HepG2 (cell line): ENCODE measurements at regions not wholly inside any gene's neighbourhood (a gene's known extent, or its start where the extent isn't known, plus 50 kb on each side); places are given as distances from the start of the nearest gene placed in this dataset.

Experiments used
- ATAC-seq: fragments of 200-7000 bp; cut with Tn5 transposase; 3 replicates; pipeline ENCODE4 v1.9.1; 2020; ENCODE audit warnings: mild to moderate bottlenecking, moderate library complexity
- BruUV-seq: library from RNA; stranded (reverse); fragments of 400-500 nt; replicated peaks from 2 replicates; lab custom pipeline; 2021; lab: Mats Ljungman, UMichigan
- CTCF ChIA-PET: fragments of 300-600 bp; formaldehyde crosslinking; extraction: SDS; loops from one replicate; lab custom pipeline; 2021; ENCODE audit warnings: low total read pairs, inconsistent platforms, low intra/inter-chr PET ratio; lab: Yijun Ruan, JAX
- POLR2A ChIA-PET: fragments of 350-600 bp; sonication (Branson Sonifier 250); formaldehyde crosslinking; loops from one replicate; lab custom pipeline; 2020; ENCODE audit warnings: antibody characterized with exemption, inconsistent platforms; lab: Yijun Ruan, JAX
- DNase-seq: peaks from one replicate; pipeline ENCODE4 v3.0.0-alpha.2; 2015; ENCODE audit warnings: low spot score
- FAIRE-seq: peaks from 3 replicates; lab custom pipeline; 2011; peaks lifted over from hg19 to GRCh38; lab: Jason Lieb, UNC
- H2AFZ ChIP-seq: one replicate; pipeline ENCODE4 v1.6.1; 2011; ENCODE audit warnings: low read length, inconsistent platforms
- H3K27ac ChIP-seq: fragments of 300-600 bp; 3 replicates; pipeline ENCODE4 v1.8.0; 2011; ENCODE audit warnings: mixed run types, mild to moderate bottlenecking, mixed read lengths, low read length, inconsistent platforms; ENCODE audit not compliant: insufficient read depth; ENCODE audit errors: extremely low read length
- H3K27me3 ChIP-seq, 2 experiments: fragments of 200-600 bp in 1 of 2; 2 replicates in 1 of 2; 3 replicates in 1 of 2; pipeline versions ENCODE4 v1.6.0 to v1.8.0; 2011; ENCODE audit warnings: low read length in 2 of 2, mild to moderate bottlenecking in 2 of 2, moderate library complexity in 2 of 2, inconsistent platforms in 1 of 2; ENCODE audit not compliant: insufficient read depth in 2 of 2, control insufficient read depth in 1 of 2
- H3K36me3 ChIP-seq, 2 experiments: fragments of 200-600 bp in 1 of 2; replicated peaks in 1 of 2; 2 replicates in 1 of 2; 3 replicates in 1 of 2; pipeline versions ENCODE4 v1.5.1 to v1.8.0; 2011; ENCODE audit warnings: low read length in 2 of 2, inconsistent platforms in 1 of 2; ENCODE audit not compliant: insufficient read depth in 2 of 2, control insufficient read depth in 1 of 2
- H3K4me1 ChIP-seq: 2 replicates; pipeline ENCODE4 v1.5.1; 2012; ENCODE audit warnings: low read length, inconsistent platforms; ENCODE audit not compliant: insufficient read depth
- H3K4me2 ChIP-seq: 2 replicates; pipeline ENCODE4 v1.6.0; 2011; ENCODE audit warnings: low read depth, low read length, inconsistent platforms
- H3K4me3 ChIP-seq, 3 experiments: fragments of 200-600 bp in 1 of 3; sonication (generic), shearing (Covaris generic) in 1 of 3; replicated peaks in 1 of 3; 2 replicates each; pipeline ENCODE4 v1.5.1; 2011 to 2016; ENCODE audit warnings: low read length in 3 of 3, inconsistent platforms in 2 of 3, low read depth in 2 of 3, mild to moderate bottlenecking in 2 of 3, control low read depth in 1 of 3, mixed read lengths in 1 of 3; ENCODE audit not compliant: insufficient read depth in 1 of 3
- H3K79me2 ChIP-seq: one replicate; pipeline ENCODE4 v1.6.1; 2011; ENCODE audit warnings: low read length, inconsistent platforms; ENCODE audit not compliant: insufficient read depth
- H3K9ac ChIP-seq: 2 replicates; pipeline ENCODE4 v1.6.0; 2011; ENCODE audit warnings: mild to moderate bottlenecking, low read depth, low read length, inconsistent platforms; ENCODE audit not compliant: insufficient read depth
- H3K9me3 ChIP-seq: 2 replicates; pipeline ENCODE4 v1.5.1; 2012; ENCODE audit warnings: mild to moderate bottlenecking, low read length
- H4K20me1 ChIP-seq: 2 replicates; pipeline ENCODE4 v1.6.0; 2011; ENCODE audit warnings: inconsistent platforms, mild to moderate bottlenecking, low read length, moderate library complexity; ENCODE audit not compliant: insufficient read depth
- AGO1 ChIP-seq: fragments of 200-400 bp; formaldehyde crosslinking; IDR thresholded peaks from 2 replicates; pipeline ENCODE4 v1.6.1; 2017; ENCODE audit warnings: mild to moderate bottlenecking, low read depth, low read length, moderate library complexity; ENCODE audit not compliant: poor library complexity, severe bottlenecking
- ARID5B ChIP-seq: IDR thresholded peaks from 2 replicates; pipeline ENCODE4 v1.4.0; 2020; ENCODE audit warnings: mild to moderate bottlenecking, missing genetic modification reagents
- ATF4 ChIP-seq, 2 experiments: fragments of 450-650 bp in 1 of 2; sonication (generic) in 1 of 2; formaldehyde crosslinking; IDR thresholded peaks; 2 replicates each; pipeline versions ENCODE4 v1.5.0 to v1.8.0; 2020 to 2022; ENCODE audit warnings: mild to moderate bottlenecking in 1 of 2, missing genetic modification reagents in 1 of 2
- CENPT ChIP-seq: sonication (generic); formaldehyde crosslinking; IDR thresholded peaks from 2 replicates; pipeline ENCODE4 v1.8.0; 2022; ENCODE audit warnings: low read depth, mild to moderate bottlenecking, moderate library complexity, missing genetic modification reagents
- FOSL1 ChIP-seq: sonication (generic); formaldehyde crosslinking; IDR thresholded peaks from 2 replicates; pipeline ENCODE4 v1.9.0; 2021; ENCODE audit warnings: missing genetic modification reagents, borderline replicate concordance
- HOXA9 ChIP-seq: sonication (generic); formaldehyde crosslinking; IDR thresholded peaks from 2 replicates; pipeline ENCODE4 v1.8.1; 2022; ENCODE audit warnings: missing genetic modification reagents, mild to moderate bottlenecking, moderate library complexity, borderline replicate concordance
- IRF1 ChIP-seq: sonication (generic); formaldehyde crosslinking; IDR thresholded peaks from 2 replicates; pipeline ENCODE4 v1.4.0; 2020; ENCODE audit warnings: low read depth, mild to moderate bottlenecking, missing genetic modification reagents
- MEIS2 ChIP-seq: sonication (generic); formaldehyde crosslinking; IDR thresholded peaks from 2 replicates; pipeline ENCODE4 v1.9.0; 2021; ENCODE audit warnings: mild to moderate bottlenecking, missing genetic modification reagents
- NR2C2 ChIP-seq: sonication (generic); formaldehyde crosslinking; IDR thresholded peaks from 2 replicates; pipeline ENCODE4 v1.4.0; 2020; ENCODE audit warnings: missing genetic modification reagents, mild to moderate bottlenecking, moderate library complexity, borderline replicate concordance
- PCBP1 ChIP-seq: fragments of 200-400 bp; formaldehyde crosslinking; IDR thresholded peaks from 2 replicates; pipeline ENCODE4 v1.6.1; 2017; ENCODE audit warnings: mild to moderate bottlenecking, low read depth, low read length, borderline replicate concordance
- ZFP36 ChIP-seq: fragments of 150-350 bp; IDR thresholded peaks from 2 replicates; pipeline ENCODE4 v1.6.1; 2018; ENCODE audit warnings: borderline replicate concordance, low read length, low read depth; ENCODE audit not compliant: partially characterized antibody
- ZNF260 ChIP-seq: sonication (generic); formaldehyde crosslinking; IDR thresholded peaks from 2 replicates; pipeline ENCODE4 v1.4.0; 2020; ENCODE audit warnings: missing genetic modification reagents, low read depth, mild to moderate bottlenecking, borderline replicate concordance
- ZNF589 ChIP-seq: sonication (generic); formaldehyde crosslinking; conservative IDR thresholded peaks from 2 replicates; pipeline ENCODE4 v1.8.0; 2022; ENCODE audit warnings: mild to moderate bottlenecking, moderate library complexity, missing genetic modification reagents
- WGBS: methylation state at CpG from one replicate; pipeline ENCODE4 v1.1.6; 2017; ENCODE audit warnings: low lambda C conversion rate; 5-methylcytosine and 5-hydroxymethylcytosine counted together
- in situ Hi-C: cut with HindIII; loops from 2 replicates; pipeline ENCODE4 v1.10.0; 2017; ENCODE audit warnings: low pct_unique_long_range_greater_than_20kb; ENCODE audit not compliant: extremely low pct_ligation_motif_present
- intact Hi-C: fragments of 100-400 bp; cut with micrococcal nuclease; formaldehyde crosslinking; loops from one replicate; pipeline ENCODE4 v1.10.0; 2022; ENCODE audit not compliant: unreplicated experiment
- TF ChIP-seq, protein P1 (sequence below): IDR thresholded peaks from 2 replicates; pipeline ENCODE4 v1.6.1; 2016; ENCODE audit warnings: missing compliant biosample characterization, missing genetic modification reagents, borderline replicate concordance
- TF ChIP-seq, protein P2 (sequence below): sonication (generic); formaldehyde crosslinking; IDR thresholded peaks from 2 replicates; pipeline ENCODE4 v1.5.0; 2020; ENCODE audit warnings: mild to moderate bottlenecking, missing genetic modification reagents

DNA sequence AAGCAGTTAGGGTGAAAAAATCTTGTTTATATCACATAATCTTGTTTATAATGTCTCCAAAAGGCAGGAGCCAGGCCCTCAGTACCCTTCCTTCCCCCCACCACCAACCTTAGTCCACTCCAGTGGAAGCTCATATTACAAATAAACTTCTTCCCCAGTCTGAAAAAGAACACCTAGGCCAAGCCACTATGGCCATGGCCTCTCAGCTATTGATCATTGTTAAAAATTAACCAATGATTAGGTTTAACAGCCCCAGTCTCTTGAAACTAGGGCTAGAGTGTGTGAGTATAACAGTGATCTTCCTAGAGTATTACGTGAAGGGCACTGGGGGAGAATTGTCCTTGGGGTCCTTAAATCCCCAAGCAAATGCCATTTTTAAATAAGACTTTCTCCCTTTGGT lies 411.9 kb upstream of the EDA2R start:
- peaks cover 58% of the 10 kb centered on the region for H3K9me3 ChIP-seq
- no peak overlapping the region for H2AFZ ChIP-seq
- ATAC-seq (no peak), FAIRE-seq (no peak), DNase-seq (no peak)
- no TSS peak for BruUV-seq
- WGBS: 0% methylated on average over 1 of the region's 1 CpG
- H3K27ac ChIP-seq: no peak overlapping the region
- CTCF ChIA-PET: no interaction called here
- H3K4me2 ChIP-seq: no peak overlapping the region
- POLR2A ChIA-PET: no interaction called here
- in situ Hi-C loops (no loop called here), intact Hi-C loops (no loop called here)
- no peaks in the 10 kb centered on the region for H3K27me3 ChIP-seq
- no peaks in the 10 kb centered on the region for H3K4me1 ChIP-seq
- H3K36me3 ChIP-seq: no peaks in the 10 kb centered on the region
- H3K79me2 ChIP-seq: no peaks in the 10 kb centered on the region
- H3K4me3 ChIP-seq: no peak overlapping the region
- no peaks in the 10 kb centered on the region for H4K20me1 ChIP-seq
- H3K9ac ChIP-seq: no peak overlapping the region
- TF ChIP-seq HOXA9 (CRISPR knock-in tag): no peak
- TF ChIP-seq IRF1 (CRISPR knock-in tag): no peak
- TF ChIP-seq ZNF260 (CRISPR knock-in tag): no peak
- TF ChIP-seq PCBP1: no peak
- TF ChIP-seq, protein P1, sequence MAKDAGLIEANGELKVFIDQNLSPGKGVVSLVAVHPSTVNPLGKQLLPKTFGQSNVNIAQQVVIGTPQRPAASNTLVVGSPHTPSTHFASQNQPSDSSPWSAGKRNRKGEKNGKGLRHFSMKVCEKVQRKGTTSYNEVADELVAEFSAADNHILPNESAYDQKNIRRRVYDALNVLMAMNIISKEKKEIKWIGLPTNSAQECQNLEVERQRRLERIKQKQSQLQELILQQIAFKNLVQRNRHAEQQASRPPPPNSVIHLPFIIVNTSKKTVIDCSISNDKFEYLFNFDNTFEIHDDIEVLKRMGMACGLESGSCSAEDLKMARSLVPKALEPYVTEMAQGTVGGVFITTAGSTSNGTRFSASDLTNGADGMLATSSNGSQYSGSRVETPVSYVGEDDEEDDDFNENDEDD: no peak
- TF ChIP-seq ZNF589 (CRISPR knock-in tag): no peak
- TF ChIP-seq ZFP36: no peak
- no peak for TF ChIP-seq ATF4 (CRISPR knock-in tag; IDR thresholded peaks at IDR 0.05)
- no peak for TF ChIP-seq MEIS2 (CRISPR knock-in tag)
- TF ChIP-seq NR2C2 (CRISPR knock-in tag): no peak
- TF ChIP-seq FOSL1 (CRISPR knock-in tag): no peak
- TF ChIP-seq, protein P2, sequence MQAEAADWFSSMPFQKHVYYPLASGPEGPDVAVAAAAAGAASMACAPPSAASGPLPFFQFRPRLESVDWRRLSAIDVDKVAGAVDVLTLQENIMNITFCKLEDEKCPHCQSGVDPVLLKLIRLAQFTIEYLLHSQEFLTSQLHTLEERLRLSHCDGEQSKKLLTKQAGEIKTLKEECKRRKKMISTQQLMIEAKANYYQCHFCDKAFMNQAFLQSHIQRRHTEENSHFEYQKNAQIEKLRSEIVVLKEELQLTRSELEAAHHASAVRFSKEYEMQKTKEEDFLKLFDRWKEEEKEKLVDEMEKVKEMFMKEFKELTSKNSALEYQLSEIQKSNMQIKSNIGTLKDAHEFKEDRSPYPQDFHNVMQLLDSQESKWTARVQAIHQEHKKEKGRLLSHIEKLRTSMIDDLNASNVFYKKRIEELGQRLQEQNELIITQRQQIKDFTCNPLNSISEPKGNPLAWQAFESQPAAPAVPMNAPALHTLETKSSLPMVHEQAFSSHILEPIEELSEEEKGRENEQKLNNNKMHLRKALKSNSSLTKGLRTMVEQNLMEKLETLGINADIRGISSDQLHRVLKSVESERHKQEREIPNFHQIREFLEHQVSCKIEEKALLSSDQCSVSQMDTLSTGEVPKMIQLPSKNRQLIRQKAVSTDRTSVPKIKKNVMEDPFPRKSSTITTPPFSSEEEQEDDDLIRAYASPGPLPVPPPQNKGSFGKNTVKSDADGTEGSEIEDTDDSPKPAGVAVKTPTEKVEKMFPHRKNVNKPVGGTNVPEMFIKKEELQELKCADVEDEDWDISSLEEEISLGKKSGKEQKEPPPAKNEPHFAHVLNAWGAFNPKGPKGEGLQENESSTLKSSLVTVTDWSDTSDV (CRISPR knock-in tag): no peak
- no peak for TF ChIP-seq ARID5B (CRISPR knock-in tag)
- TF ChIP-seq AGO1: no peak
- no peak for TF ChIP-seq CENPT
